ENCODE measurements at regions not wholly inside any gene's neighbourhood (a gene's known extent, or its start where the extent isn't known, plus 50 kb on each side); places are given as distances from the start of the nearest gene placed in this dataset.
"Not testable (repeated sequence)": the region's sequence is repeated elsewhere in the genome, so short reads cannot be mapped to it uniquely, and the experiment has no call there.

- no peak for DNase-seq
Observed at GRCh38 chr4:155591738-155592143, 74.9 kb upstream of the GUCY1A1 start.

- no peak for DNase-seq
Observed at GRCh38 chr4:155590796-155591585, 75.7 kb upstream of the GUCY1A1 start.

- no peak for DNase-seq
Observed at GRCh38 chr4:155588437-155588836, 78.2 kb upstream of the GUCY1A1 start.

- no peak for DNase-seq
Observed at GRCh38 chr4:155587766-155588165, 78.9 kb upstream of the GUCY1A1 start.

GRCh38 chr4:155582971-155583437 lies 83.6 kb upstream of the GUCY1A1 start:
- DNase-seq = no peak

- no peak for DNase-seq
Observed at GRCh38 chr4:155582041-155582440, 84.6 kb upstream of the GUCY1A1 start.

- no peak for DNase-seq
Observed at GRCh38 chr4:155578726-155579370, 87.8 kb upstream of the GUCY1A1 start.

GRCh38 chr4:155578219-155578618 lies 88.4 kb upstream of the GUCY1A1 start:
- DNase-seq = no peak

GRCh38 chr4:155574329-155574728 lies 92.3 kb upstream of the GUCY1A1 start:
- not testable (repeated sequence) for DNase-seq

- DNase-seq = no peak
Observed at GRCh38 chr4:155573126-155573525, 93.5 kb upstream of the GUCY1A1 start.

- no peak for DNase-seq
Observed at GRCh38 chr4:155572106-155572703, 94.4 kb upstream of the GUCY1A1 start.

GRCh38 chr4:155571184-155571944 lies 95.3 kb upstream of the GUCY1A1 start:
- no peak for DNase-seq

GRCh38 chr4:155570661-155571060 lies 96.0 kb upstream of the GUCY1A1 start:
- no peak for DNase-seq

- DNase-seq = no peak
Observed at GRCh38 chr4:155569960-155570515, 96.6 kb upstream of the GUCY1A1 start.

GRCh38 chr4:155569471-155569870 lies 97.2 kb upstream of the GUCY1A1 start:
- no peak for DNase-seq

GRCh38 chr4:155568641-155569220 lies 97.9 kb upstream of the GUCY1A1 start:
- no peak for DNase-seq

GRCh38 chr4:155566354-155566753 lies 100.3 kb upstream of the GUCY1A1 start:
- no peak for DNase-seq

GRCh38 chr4:155565776-155566175 lies 100.9 kb upstream of the GUCY1A1 start:
- no peak for DNase-seq

- DNase-seq = no peak
Observed at GRCh38 chr4:155565330-155565729, 101.3 kb upstream of the GUCY1A1 start.

- no peak for DNase-seq
Observed at GRCh38 chr4:155564880-155565279, 101.8 kb upstream of the GUCY1A1 start.

- DNase-seq = no peak
Observed at GRCh38 chr4:155564086-155564485, 102.6 kb upstream of the GUCY1A1 start.

GRCh38 chr4:155559915-155560314 lies 106.7 kb upstream of the GUCY1A1 start:
- DNase-seq = no peak

All from activated CD4-positive, alpha-beta T cell treated with anti-CD3 and anti-CD28 coated beads, Interleukin-2, amount 50 U/mL, for 4 hours (primary cell).